OCI-LY1 (cell line): ENCODE measurements at regions not wholly inside any gene's neighbourhood (a gene's known extent, or its start where the extent isn't known, plus 50 kb on each side); places are given as distances from the start of the nearest gene placed in this dataset.

ENCODE experiments used
- CTCF ChIP-seq: fragments of 200-600 bp; sonication (generic), shearing (Covaris generic); IDR thresholded peaks from 2 replicates; pipeline ENCODE4 v1.5.1; 2017; ENCODE audit warnings: mild to moderate bottlenecking, antibody characterized with exemption, low read length, moderate library complexity, mixed read lengths
- EZH2 ChIP-seq: fragments of 200-600 bp; sonication (generic), shearing (Covaris generic); IDR thresholded peaks from 2 replicates; pipeline ENCODE4 v1.8.0; 2017; ENCODE audit warnings: borderline replicate concordance, mixed run types, mild to moderate bottlenecking, antibody characterized with exemption, low read length, moderate library complexity, mixed read lengths

GRCh38 chr13:63910511-63910910, 2494.9 kb upstream of the PCDH20 start:
- TF ChIP-seq CTCF (no peak), EZH2 (no peak)
